ENCODE measurements at regions not wholly inside any gene's neighbourhood (a gene's known extent, or its start where the extent isn't known, plus 50 kb on each side); places are given as distances from the start of the nearest gene placed in this dataset.

- TF ChIP-seq EZH2 (IDR thresholded peaks at IDR 0.05; ENCODE audit: borderline replicate concordance) (no peak), EZH2phosphoT487 (IDR thresholded peaks at IDR 0.05; ENCODE audit: low read depth, severe bottlenecking, unreplicated experiment) (no peak)
- TF ChIP-seq, protein P1, sequence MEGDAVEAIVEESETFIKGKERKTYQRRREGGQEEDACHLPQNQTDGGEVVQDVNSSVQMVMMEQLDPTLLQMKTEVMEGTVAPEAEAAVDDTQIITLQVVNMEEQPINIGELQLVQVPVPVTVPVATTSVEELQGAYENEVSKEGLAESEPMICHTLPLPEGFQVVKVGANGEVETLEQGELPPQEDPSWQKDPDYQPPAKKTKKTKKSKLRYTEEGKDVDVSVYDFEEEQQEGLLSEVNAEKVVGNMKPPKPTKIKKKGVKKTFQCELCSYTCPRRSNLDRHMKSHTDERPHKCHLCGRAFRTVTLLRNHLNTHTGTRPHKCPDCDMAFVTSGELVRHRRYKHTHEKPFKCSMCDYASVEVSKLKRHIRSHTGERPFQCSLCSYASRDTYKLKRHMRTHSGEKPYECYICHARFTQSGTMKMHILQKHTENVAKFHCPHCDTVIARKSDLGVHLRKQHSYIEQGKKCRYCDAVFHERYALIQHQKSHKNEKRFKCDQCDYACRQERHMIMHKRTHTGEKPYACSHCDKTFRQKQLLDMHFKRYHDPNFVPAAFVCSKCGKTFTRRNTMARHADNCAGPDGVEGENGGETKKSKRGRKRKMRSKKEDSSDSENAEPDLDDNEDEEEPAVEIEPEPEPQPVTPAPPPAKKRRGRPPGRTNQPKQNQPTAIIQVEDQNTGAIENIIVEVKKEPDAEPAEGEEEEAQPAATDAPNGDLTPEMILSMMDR (IDR thresholded peaks at IDR 0.05; ENCODE audit: poor library complexity) = no peak
Measured at GRCh38 chr6:132964868-132965382, 150.6 kb downstream of the RPS12 start.
